ENCODE measurements at regions not wholly inside any gene's neighbourhood (a gene's known extent, or its start where the extent isn't known, plus 50 kb on each side); places are given as distances from the start of the nearest gene placed in this dataset.

- no peak for TF ChIP-seq CTCF (IDR thresholded peaks at IDR 0.05; ENCODE audit: partially characterized antibody, unreplicated experiment)
- Mint-ChIP-seq H3K27ac (ENCODE audit: unreplicated experiment) (no peak overlapping the region), H3K9me3 (ENCODE audit: unreplicated experiment) (no peaks in the 10 kb centered on the region), H3K27me3 (ENCODE audit: unreplicated experiment) (no peaks in the 10 kb centered on the region), H3K4me1 (ENCODE audit: low read depth, unreplicated experiment) (peaks cover 6% of the 10 kb centered on the region), H3K4me3 (ENCODE audit: unreplicated experiment) (no peak overlapping the region), H3K36me3 (ENCODE audit: unreplicated experiment) (no peaks in the 10 kb centered on the region)
- no peak for DNase-seq
Measured at GRCh38 chr4:84432713-84433112, 66.4 kb downstream of the NKX6-1 start.

- H3K4me3 Mint-ChIP-seq (ENCODE audit: unreplicated experiment): no peak overlapping the region
- H3K4me1 Mint-ChIP-seq (ENCODE audit: low read depth, unreplicated experiment): no peaks in the 10 kb centered on the region
- no peaks in the 10 kb centered on the region for H3K27me3 Mint-ChIP-seq (ENCODE audit: unreplicated experiment)
- H3K27ac Mint-ChIP-seq (ENCODE audit: unreplicated experiment): no peak overlapping the region
- H3K36me3 Mint-ChIP-seq (ENCODE audit: unreplicated experiment): no peaks in the 10 kb centered on the region
- no peaks in the 10 kb centered on the region for H3K9me3 Mint-ChIP-seq (ENCODE audit: unreplicated experiment)
- no peak for TF ChIP-seq CTCF (IDR thresholded peaks at IDR 0.05; ENCODE audit: partially characterized antibody, unreplicated experiment)
- no peak for DNase-seq
Measured at GRCh38 chr4:84420608-84421007, 78.5 kb downstream of the NKX6-1 start.

- H3K4me1 Mint-ChIP-seq (ENCODE audit: low read depth, unreplicated experiment): no peaks in the 10 kb centered on the region
- H3K36me3 Mint-ChIP-seq (ENCODE audit: unreplicated experiment): no peaks in the 10 kb centered on the region
- H3K27ac Mint-ChIP-seq (ENCODE audit: unreplicated experiment): no peak overlapping the region
- no peak overlapping the region for H3K4me3 Mint-ChIP-seq (ENCODE audit: unreplicated experiment)
- DNase-seq: no peak
- no peaks in the 10 kb centered on the region for H3K9me3 Mint-ChIP-seq (ENCODE audit: unreplicated experiment)
- no peak for TF ChIP-seq CTCF (IDR thresholded peaks at IDR 0.05; ENCODE audit: partially characterized antibody, unreplicated experiment)
- H3K27me3 Mint-ChIP-seq (ENCODE audit: unreplicated experiment): no peaks in the 10 kb centered on the region
Measured at GRCh38 chr4:84419201-84419600, 79.9 kb downstream of the NKX6-1 start.

GRCh38 chr4:84417997-84418709 lies 80.9 kb downstream of the NKX6-1 start:
- no peak for DNase-seq
- H3K27ac Mint-ChIP-seq (ENCODE audit: unreplicated experiment): no peak overlapping the region
- H3K9me3 Mint-ChIP-seq (ENCODE audit: unreplicated experiment): no peaks in the 10 kb centered on the region
- H3K36me3 Mint-ChIP-seq (ENCODE audit: unreplicated experiment): no peaks in the 10 kb centered on the region
- no peaks in the 10 kb centered on the region for H3K27me3 Mint-ChIP-seq (ENCODE audit: unreplicated experiment)
- H3K4me1 Mint-ChIP-seq (ENCODE audit: low read depth, unreplicated experiment): no peaks in the 10 kb centered on the region
- H3K4me3 Mint-ChIP-seq (ENCODE audit: unreplicated experiment): no peak overlapping the region
- TF ChIP-seq CTCF (IDR thresholded peaks at IDR 0.05; ENCODE audit: partially characterized antibody, unreplicated experiment): no peak

GRCh38 chr4:84413976-84414375 lies 85.1 kb downstream of the NKX6-1 start:
- H3K27ac Mint-ChIP-seq (ENCODE audit: unreplicated experiment): no peak overlapping the region
- TF ChIP-seq CTCF (IDR thresholded peaks at IDR 0.05; ENCODE audit: partially characterized antibody, unreplicated experiment): no peak
- H3K27me3 Mint-ChIP-seq (ENCODE audit: unreplicated experiment): no peaks in the 10 kb centered on the region
- H3K4me1 Mint-ChIP-seq (ENCODE audit: low read depth, unreplicated experiment): no peaks in the 10 kb centered on the region
- DNase-seq: no peak
- H3K36me3 Mint-ChIP-seq (ENCODE audit: unreplicated experiment): no peaks in the 10 kb centered on the region
- no peaks in the 10 kb centered on the region for H3K9me3 Mint-ChIP-seq (ENCODE audit: unreplicated experiment)
- H3K4me3 Mint-ChIP-seq (ENCODE audit: unreplicated experiment): no peak overlapping the region
